CD4-positive, alpha-beta T cell (primary cell): ENCODE measurements at regions not wholly inside any gene's neighbourhood (a gene's known extent, or its start where the extent isn't known, plus 50 kb on each side); places are given as distances from the start of the nearest gene placed in this dataset.

Experiments used
- ATAC-seq: fragments of 200-7000 bp; cut with Tn5 transposase; one replicate; pipeline ENCODE4 v1.10.0; 2022; ENCODE audit warnings: mild to moderate bottlenecking; ENCODE audit not compliant: poor library complexity
- CTCF ChIA-PET: fragments of 350-600 bp; sonication (Branson Sonifier 250); formaldehyde crosslinking; loops from one replicate; lab custom pipeline; 2021; ENCODE audit warnings: antibody characterized with exemption, inconsistent platforms; lab: Charles Lee
- POLR2A ChIA-PET: fragments of 350-600 bp; sonication (Branson Sonifier 250); formaldehyde crosslinking; loops from one replicate; lab custom pipeline; 2021; ENCODE audit warnings: antibody characterized with exemption, inconsistent platforms; lab: Charles Lee
- DNase-seq, 14 experiments: peaks; one replicate each; pipeline ENCODE4 v3.0.0-alpha.2; 2013 to 2020; ENCODE audit warnings: mixed read lengths in 2 of 14
- H3K27ac ChIP-seq, 2 donors: one replicate each; pipeline versions ENCODE4 v1.5.1 to v1.7.0; 2013; ENCODE audit warnings: low read length in 2 of 2, low read depth in 1 of 2, mild to moderate bottlenecking in 1 of 2
- H3K27me3 ChIP-seq, 2 experiments: 1 replicate in 1 of 2; 2 replicates in 1 of 2; pipeline versions ENCODE4 v1.6.1 to v1.7.0; 2013; ENCODE audit warnings: low read length in 2 of 2, control low read depth in 1 of 2, mild to moderate bottlenecking in 1 of 2, moderate library complexity in 1 of 2; ENCODE audit not compliant: insufficient read depth in 2 of 2, control insufficient read depth in 1 of 2
- H3K36me3 ChIP-seq: one replicate; pipeline ENCODE4 v1.6.1; 2013; ENCODE audit warnings: low read length, control low read depth; ENCODE audit not compliant: insufficient read depth
- H3K4me1 ChIP-seq: one replicate; pipeline ENCODE4 v1.6.1; 2013; ENCODE audit warnings: low read length, control low read depth; ENCODE audit not compliant: insufficient read depth
- H3K4me3 ChIP-seq: one replicate; pipeline ENCODE4 v1.5.1; 2013; ENCODE audit warnings: mild to moderate bottlenecking, low read length, moderate library complexity
- H3K9me3 ChIP-seq, 2 experiments: 1 replicate in 1 of 2; 2 replicates in 1 of 2; pipeline versions ENCODE4 v1.6.1 to v1.7.0; 2013; ENCODE audit warnings: low read length in 2 of 2, mild to moderate bottlenecking in 2 of 2, control low read depth in 1 of 2, moderate library complexity in 1 of 2; ENCODE audit not compliant: control insufficient read depth in 1 of 2, insufficient read depth in 1 of 2
- H3K27ac Mint-ChIP-seq: one replicate; pipeline ENCODE4 v1.8.0; 2020; ENCODE audit warnings: mixed read lengths
- H3K27me3 Mint-ChIP-seq: one replicate; pipeline ENCODE4 v1.8.0; 2021; ENCODE audit warnings: mixed read lengths
- H3K36me3 Mint-ChIP-seq: one replicate; pipeline ENCODE4 v1.8.0; 2021; ENCODE audit warnings: low read depth, mixed read lengths
- H3K4me1 Mint-ChIP-seq: one replicate; pipeline ENCODE4 v1.8.0; 2021; ENCODE audit warnings: low read depth, mixed read lengths
- H3K4me3 Mint-ChIP-seq: one replicate; pipeline ENCODE4 v1.8.0; 2020; ENCODE audit warnings: mild to moderate bottlenecking, mixed read lengths
- H3K9me3 Mint-ChIP-seq: one replicate; pipeline ENCODE4 v1.8.0; 2020; ENCODE audit warnings: mixed read lengths
- CTCF ChIP-seq: fragments of 200-600 bp; IDR thresholded peaks from one replicate; pipeline ENCODE4 v1.8.0; 2022; ENCODE audit warnings: antibody characterized with exemption, mild to moderate bottlenecking
- intact Hi-C, 2 experiments: fragments of 100-400 bp; cut with DNase I in 1 of 2; cut with micrococcal nuclease in 1 of 2; formaldehyde crosslinking; loops; one replicate each; pipeline versions ENCODE4 v1.15.1 to v1.9.0; 2023 to 2025; cut with DNase I, micrococcal nuclease

GRCh38 chr9:127558581-127559246 lies 53.4 kb upstream of the STXBP1 start:
- ATAC-seq (no peak), DNase-seq (no peak)
- Histone ChIP-seq H3K27ac (no peak overlapping the region), H3K27me3 (no peaks in the 10 kb centered on the region), H3K4me1 (peaks cover 89% of the 10 kb centered on the region), H3K36me3 (peaks cover 5% of the 10 kb centered on the region), H3K9me3 (no peaks in the 10 kb centered on the region), H3K4me3 (no peak overlapping the region)
- Mint-ChIP-seq H3K27ac (peak overlapping the region; percentile 57), H3K27me3 (no peaks in the 10 kb centered on the region), H3K4me3 (no peak overlapping the region), H3K36me3 (no peaks in the 10 kb centered on the region), H3K4me1 (peaks cover 29% of the 10 kb centered on the region), H3K9me3 (no peaks in the 10 kb centered on the region)
- ChIA-PET POLR2A (interaction anchor here (0.6 to 1.1 kb wide), 3 partner anchors 9 to 177 kb away, joined by 3 to 5 read pairs (median 3); no protein-coding TSS in a partner anchor), CTCF (interaction anchor here (0.6 kb wide), 1 partner anchor 155 kb away, joined by 3 read pairs; no protein-coding TSS in a partner anchor)
- TF ChIP-seq CTCF: no peak
- intact Hi-C loops: no loop called here

GRCh38 chr9:127559247-127559680 lies 52.8 kb upstream of the STXBP1 start:
- H3K27ac Mint-ChIP-seq: no peak overlapping the region
- CTCF ChIA-PET: no interaction called here
- no peak overlapping the region for H3K27ac ChIP-seq

More at GRCh38 chr9:127559247-127559680, 52.8 kb upstream of the STXBP1 start:
- Mint-ChIP-seq H3K9me3 (no peaks in the 10 kb centered on the region), H3K4me3 (no peak overlapping the region), H3K36me3 (no peaks in the 10 kb centered on the region), H3K4me1 (peaks cover 29% of the 10 kb centered on the region), H3K27me3 (no peaks in the 10 kb centered on the region)
- ATAC-seq: no peak
- Histone ChIP-seq H3K4me1 (peaks cover 86% of the 10 kb centered on the region), H3K27me3 (no peaks in the 10 kb centered on the region), H3K36me3 (peaks cover 5% of the 10 kb centered on the region), H3K9me3 (no peaks in the 10 kb centered on the region), H3K4me3 (no peak overlapping the region)
- DNase-seq: no peak
- no peak for TF ChIP-seq CTCF
- intact Hi-C loops: no loop called here
- POLR2A ChIA-PET: interaction anchor here (0.9 to 1.1 kb wide), 3 partner anchors 9 to 16 kb away, joined by 3 to 5 read pairs (median 3); no protein-coding TSS in a partner anchor
